ENCODE measurements at regions not wholly inside any gene's neighbourhood (a gene's known extent, or its start where the extent isn't known, plus 50 kb on each side); places are given as distances from the start of the nearest gene placed in this dataset.

DNA sequence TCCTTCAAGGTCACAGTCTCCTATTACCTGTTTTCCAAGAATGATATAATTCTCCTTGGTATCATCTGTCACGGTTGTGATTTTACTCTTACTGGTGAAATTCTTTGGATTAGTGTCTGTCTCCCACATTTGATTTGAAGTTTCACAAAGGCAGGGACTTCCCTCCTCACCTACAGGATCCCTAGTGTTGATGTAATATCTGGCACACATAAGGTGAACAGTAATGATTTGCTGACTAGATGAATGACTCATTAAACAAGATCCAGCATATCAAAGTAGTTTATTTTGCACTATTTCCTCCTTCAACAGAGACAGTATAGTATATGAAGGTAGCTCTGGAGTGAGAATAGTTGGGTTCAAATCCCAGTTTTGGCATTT lies 135.3 kb upstream of the IL1RAPL2 start:
- no peaks in the 10 kb centered on the region for H3K36me3 ChIP-seq (ENCODE audit: control insufficient read depth, insufficient read depth, low read length)
- WGBS (ENCODE audit: insufficient coverage), result no CpG with 5 or more reads among the region's 1 CpG
- DNase-seq (no peak), ATAC-seq (no peak)
- no peak overlapping the region for H3K27ac Mint-ChIP-seq
- H3K9me3 ChIP-seq (ENCODE audit: control insufficient read depth, insufficient read depth, low read length), result no peaks in the 10 kb centered on the region
- no peaks in the 10 kb centered on the region for H3K27me3 ChIP-seq (ENCODE audit: control insufficient read depth, insufficient read depth, low read length)
- H3K4me3 Mint-ChIP-seq, result no peak overlapping the region
- H3K4me1 ChIP-seq (ENCODE audit: control insufficient read depth, insufficient read depth, low read length), result no peaks in the 10 kb centered on the region
- intact Hi-C loops (cut with micrococcal nuclease), result no loop called here
- H3K9me3 Mint-ChIP-seq, result no peaks in the 10 kb centered on the region
- H3K4me1 Mint-ChIP-seq, result no peaks in the 10 kb centered on the region
- no peaks in the 10 kb centered on the region for H3K36me3 Mint-ChIP-seq
- peaks cover 0 to 18% of the 10 kb centered on the region in 2 donors for H3K27me3 Mint-ChIP-seq (ENCODE audit: low read depth in 2 of 2)
- no peak overlapping the region for H3K27ac ChIP-seq (ENCODE audit: low read length)
- no peak overlapping the region for H3K4me3 ChIP-seq (ENCODE audit: low read length)
- TF ChIP-seq, protein P1, sequence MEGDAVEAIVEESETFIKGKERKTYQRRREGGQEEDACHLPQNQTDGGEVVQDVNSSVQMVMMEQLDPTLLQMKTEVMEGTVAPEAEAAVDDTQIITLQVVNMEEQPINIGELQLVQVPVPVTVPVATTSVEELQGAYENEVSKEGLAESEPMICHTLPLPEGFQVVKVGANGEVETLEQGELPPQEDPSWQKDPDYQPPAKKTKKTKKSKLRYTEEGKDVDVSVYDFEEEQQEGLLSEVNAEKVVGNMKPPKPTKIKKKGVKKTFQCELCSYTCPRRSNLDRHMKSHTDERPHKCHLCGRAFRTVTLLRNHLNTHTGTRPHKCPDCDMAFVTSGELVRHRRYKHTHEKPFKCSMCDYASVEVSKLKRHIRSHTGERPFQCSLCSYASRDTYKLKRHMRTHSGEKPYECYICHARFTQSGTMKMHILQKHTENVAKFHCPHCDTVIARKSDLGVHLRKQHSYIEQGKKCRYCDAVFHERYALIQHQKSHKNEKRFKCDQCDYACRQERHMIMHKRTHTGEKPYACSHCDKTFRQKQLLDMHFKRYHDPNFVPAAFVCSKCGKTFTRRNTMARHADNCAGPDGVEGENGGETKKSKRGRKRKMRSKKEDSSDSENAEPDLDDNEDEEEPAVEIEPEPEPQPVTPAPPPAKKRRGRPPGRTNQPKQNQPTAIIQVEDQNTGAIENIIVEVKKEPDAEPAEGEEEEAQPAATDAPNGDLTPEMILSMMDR (IDR thresholded peaks at IDR 0.05), result no peak

DNA sequence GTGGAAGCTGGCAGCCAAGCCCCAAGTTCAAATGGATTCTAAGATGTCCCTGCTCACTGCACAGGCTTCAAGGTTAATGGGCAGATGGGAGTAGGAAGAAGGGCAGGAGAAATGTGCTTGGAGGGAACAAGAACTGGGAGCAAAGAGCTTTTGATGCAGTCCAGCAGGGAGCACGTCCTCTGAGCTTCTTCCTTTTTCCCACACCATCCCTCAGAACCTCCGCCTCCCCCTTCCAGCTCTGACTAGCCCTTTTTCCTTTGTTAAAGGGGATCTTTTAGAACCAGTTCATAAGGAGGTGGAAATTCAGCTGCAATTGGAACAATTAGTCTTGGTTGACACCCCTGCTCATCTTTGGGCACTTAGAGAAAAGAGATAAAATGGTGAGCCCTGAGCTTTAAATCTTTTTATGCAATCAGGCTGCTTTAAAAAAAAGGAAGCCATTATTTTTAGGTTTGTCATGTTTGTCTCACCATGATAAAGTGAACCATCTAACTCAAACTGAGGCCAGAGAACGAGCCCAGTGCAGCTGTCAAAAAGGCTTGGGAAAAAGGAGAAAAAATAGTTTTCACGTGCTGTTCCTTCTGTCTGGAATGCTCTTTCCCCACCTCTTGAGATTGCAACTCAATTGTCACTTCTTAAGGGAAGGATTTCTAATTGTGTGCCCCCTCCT lies 135.8 kb upstream of the IL1RAPL2 start:
- no peaks in the 10 kb centered on the region for H3K27me3 ChIP-seq (ENCODE audit: control insufficient read depth, insufficient read depth, low read length)
- ATAC-seq, result no peak
- no peaks in the 10 kb centered on the region for H3K4me1 Mint-ChIP-seq
- no peak overlapping the region for H3K27ac ChIP-seq (ENCODE audit: low read length)
- TF ChIP-seq, protein P1 (IDR thresholded peaks at IDR 0.05), result no peak
- H3K36me3 Mint-ChIP-seq, result no peaks in the 10 kb centered on the region
- no peak overlapping the region for H3K4me3 ChIP-seq (ENCODE audit: low read length)
- intact Hi-C loops (cut with micrococcal nuclease), result no loop called here
- H3K27me3 Mint-ChIP-seq (ENCODE audit: low read depth in 2 of 2), result peaks cover 0 to 21% of the 10 kb centered on the region in 2 donors
- H3K4me3 Mint-ChIP-seq, result no peak overlapping the region
- no peaks in the 10 kb centered on the region for H3K9me3 ChIP-seq (ENCODE audit: control insufficient read depth, insufficient read depth, low read length)
- DNase-seq, result no peak
- 0% methylated on average over 1 of the region's 4 CpGs for WGBS (ENCODE audit: insufficient coverage)
- no peaks in the 10 kb centered on the region for H3K36me3 ChIP-seq (ENCODE audit: control insufficient read depth, insufficient read depth, low read length)
- no peaks in the 10 kb centered on the region for H3K4me1 ChIP-seq (ENCODE audit: control insufficient read depth, insufficient read depth, low read length)
- no peaks in the 10 kb centered on the region for H3K9me3 Mint-ChIP-seq
- no peak overlapping the region for H3K27ac Mint-ChIP-seq

DNA sequence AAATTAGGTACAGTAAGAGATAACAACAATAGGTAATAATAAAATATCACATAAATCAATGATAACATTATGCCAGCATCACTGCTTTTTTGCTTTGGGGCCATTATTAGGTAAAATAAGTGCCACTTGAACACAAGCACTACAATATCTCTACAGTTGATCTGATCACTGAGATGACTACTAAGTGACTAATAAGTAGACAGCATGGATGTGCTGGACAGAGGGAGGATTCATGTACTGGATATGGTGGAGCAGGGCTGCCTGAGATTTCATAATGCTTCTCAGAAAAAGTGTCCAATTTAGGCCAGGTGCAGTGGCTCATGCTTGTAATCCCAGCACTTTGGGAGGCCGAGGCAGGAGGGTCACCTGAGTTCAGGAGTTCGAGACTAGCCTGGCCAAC lies 137.8 kb upstream of the IL1RAPL2 start:
- TF ChIP-seq, protein P1 (IDR thresholded peaks at IDR 0.05), result no peak
- Histone ChIP-seq H3K27ac (ENCODE audit: low read length) (no peak overlapping the region), H3K4me1 (ENCODE audit: control insufficient read depth, insufficient read depth, low read length) (no peaks in the 10 kb centered on the region), H3K36me3 (ENCODE audit: control insufficient read depth, insufficient read depth, low read length) (no peaks in the 10 kb centered on the region), H3K4me3 (ENCODE audit: low read length) (no peak overlapping the region), H3K27me3 (ENCODE audit: control insufficient read depth, insufficient read depth, low read length) (no peaks in the 10 kb centered on the region), H3K9me3 (ENCODE audit: control insufficient read depth, insufficient read depth, low read length) (no peaks in the 10 kb centered on the region)
- Mint-ChIP-seq H3K4me3 (no peak overlapping the region), H3K27me3 (ENCODE audit: low read depth in 2 of 2) (peaks cover 0 to 18% of the 10 kb centered on the region in 2 donors), H3K4me1 (no peaks in the 10 kb centered on the region), H3K36me3 (no peaks in the 10 kb centered on the region), H3K27ac (no peak overlapping the region), H3K9me3 (no peaks in the 10 kb centered on the region)
- DNase-seq (no peak), ATAC-seq (no peak)
- 53% methylated on average over 2 of the region's 2 CpGs for WGBS (ENCODE audit: insufficient coverage)
- intact Hi-C loops (cut with micrococcal nuclease), result no loop called here

DNA sequence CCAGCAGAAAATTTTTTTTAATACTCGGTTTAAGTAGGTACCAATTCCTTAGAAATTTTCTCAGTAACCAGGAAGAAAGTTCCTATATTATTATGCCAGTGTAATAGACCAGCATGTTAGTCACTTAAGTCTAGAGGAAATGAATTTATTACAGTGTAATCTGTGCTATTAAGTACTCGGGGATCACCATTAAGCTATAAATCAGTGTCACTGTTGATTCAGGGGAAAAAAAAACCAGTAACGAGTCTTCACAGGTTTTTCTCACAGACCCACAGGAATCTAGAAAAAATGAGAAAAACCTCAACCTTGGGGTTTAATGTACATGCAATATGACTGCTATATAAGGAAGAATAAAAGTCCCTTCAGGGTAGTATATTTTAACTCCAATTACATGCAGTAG lies 138.3 kb upstream of the IL1RAPL2 start:
- Histone ChIP-seq H3K9me3 (ENCODE audit: control insufficient read depth, insufficient read depth, low read length) (no peaks in the 10 kb centered on the region), H3K4me1 (ENCODE audit: control insufficient read depth, insufficient read depth, low read length) (no peaks in the 10 kb centered on the region), H3K36me3 (ENCODE audit: control insufficient read depth, insufficient read depth, low read length) (no peaks in the 10 kb centered on the region), H3K27me3 (ENCODE audit: control insufficient read depth, insufficient read depth, low read length) (no peaks in the 10 kb centered on the region), H3K4me3 (ENCODE audit: low read length) (no peak overlapping the region), H3K27ac (ENCODE audit: low read length) (no peak overlapping the region)
- DNase-seq, result no peak
- Mint-ChIP-seq H3K9me3 (no peaks in the 10 kb centered on the region), H3K27ac (no peak overlapping the region), H3K36me3 (no peaks in the 10 kb centered on the region), H3K27me3 (ENCODE audit: low read depth in 2 of 2) (peaks cover 0 to 17% of the 10 kb centered on the region in 2 donors), H3K4me3 (no peak overlapping the region), H3K4me1 (no peaks in the 10 kb centered on the region)
- intact Hi-C loops (cut with micrococcal nuclease), result no loop called here
- no peak for ATAC-seq
- TF ChIP-seq, protein P1 (IDR thresholded peaks at IDR 0.05), result no peak
- no CpG with 5 or more reads among the region's 3 CpGs for WGBS (ENCODE audit: insufficient coverage)

All from natural killer cell (primary cell).